ENCODE measurements at regions not wholly inside any gene's neighbourhood (a gene's known extent, or its start where the extent isn't known, plus 50 kb on each side); places are given as distances from the start of the nearest gene placed in this dataset.

DNA sequence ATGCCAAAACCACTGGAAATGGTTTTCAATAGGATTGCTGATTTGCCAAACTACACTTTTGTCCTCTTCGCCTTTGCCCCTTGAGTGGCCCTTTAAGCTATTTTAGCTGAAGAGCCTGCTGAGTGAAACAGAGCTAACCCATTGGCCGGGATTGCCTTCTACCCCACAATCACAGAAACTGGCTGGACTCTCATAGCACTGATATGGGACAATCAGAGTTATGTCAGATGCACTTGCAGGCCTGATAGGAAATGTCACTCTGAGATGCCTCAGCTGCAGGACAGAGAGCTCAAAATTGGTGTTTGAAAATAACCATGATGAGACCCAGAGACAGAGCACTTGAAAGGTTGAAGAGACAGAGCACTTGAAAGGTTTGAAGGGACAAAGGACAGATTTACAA is 354.4 kb downstream of the BRINP2 start:
- Histone ChIP-seq H2AFZ (ENCODE audit: low read depth, low read length) (no peak overlapping the region), H3K27me3 (ENCODE audit: insufficient read depth, low read depth, low read length) (no peaks in the 10 kb centered on the region), H3K27ac (ENCODE audit: low read length) (no peak overlapping the region), H3K4me3 (ENCODE audit: low read length) (no peak overlapping the region), H3K9me2 (ENCODE audit: insufficient read depth, low read length) (no peaks in the 10 kb centered on the region), H3K4me2 (ENCODE audit: low read length) (no peak overlapping the region), H3K9me3 (ENCODE audit: low read length) (no peaks in the 10 kb centered on the region), H4K20me1 (ENCODE audit: insufficient read depth) (no peaks in the 10 kb centered on the region), H3F3A (ENCODE audit: insufficient read depth, low read length, poor library complexity, severe bottlenecking) (no peaks in the 10 kb centered on the region), H3K36me3 (ENCODE audit: insufficient read depth, low read length) (no peaks in the 10 kb centered on the region), H3K79me2 (replicated peaks; ENCODE audit: insufficient read depth, low read length) (no peaks in the 10 kb centered on the region), H3K9ac (ENCODE audit: low read length) (no peak overlapping the region)
- TF ChIP-seq, protein P1, sequence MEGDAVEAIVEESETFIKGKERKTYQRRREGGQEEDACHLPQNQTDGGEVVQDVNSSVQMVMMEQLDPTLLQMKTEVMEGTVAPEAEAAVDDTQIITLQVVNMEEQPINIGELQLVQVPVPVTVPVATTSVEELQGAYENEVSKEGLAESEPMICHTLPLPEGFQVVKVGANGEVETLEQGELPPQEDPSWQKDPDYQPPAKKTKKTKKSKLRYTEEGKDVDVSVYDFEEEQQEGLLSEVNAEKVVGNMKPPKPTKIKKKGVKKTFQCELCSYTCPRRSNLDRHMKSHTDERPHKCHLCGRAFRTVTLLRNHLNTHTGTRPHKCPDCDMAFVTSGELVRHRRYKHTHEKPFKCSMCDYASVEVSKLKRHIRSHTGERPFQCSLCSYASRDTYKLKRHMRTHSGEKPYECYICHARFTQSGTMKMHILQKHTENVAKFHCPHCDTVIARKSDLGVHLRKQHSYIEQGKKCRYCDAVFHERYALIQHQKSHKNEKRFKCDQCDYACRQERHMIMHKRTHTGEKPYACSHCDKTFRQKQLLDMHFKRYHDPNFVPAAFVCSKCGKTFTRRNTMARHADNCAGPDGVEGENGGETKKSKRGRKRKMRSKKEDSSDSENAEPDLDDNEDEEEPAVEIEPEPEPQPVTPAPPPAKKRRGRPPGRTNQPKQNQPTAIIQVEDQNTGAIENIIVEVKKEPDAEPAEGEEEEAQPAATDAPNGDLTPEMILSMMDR (IDR thresholded peaks at IDR 0.05; ENCODE audit: poor library complexity, severe bottlenecking), result no peak
- TF ChIP-seq POLR2AphosphoS5 (IDR thresholded peaks at IDR 0.05) (no peak), RAD21 (conservative IDR thresholded peaks at IDR 0.05) (no peak), MXI1 (conservative IDR thresholded peaks at IDR 0.05; ENCODE audit: poor library complexity, severe bottlenecking) (no peak)

DNA sequence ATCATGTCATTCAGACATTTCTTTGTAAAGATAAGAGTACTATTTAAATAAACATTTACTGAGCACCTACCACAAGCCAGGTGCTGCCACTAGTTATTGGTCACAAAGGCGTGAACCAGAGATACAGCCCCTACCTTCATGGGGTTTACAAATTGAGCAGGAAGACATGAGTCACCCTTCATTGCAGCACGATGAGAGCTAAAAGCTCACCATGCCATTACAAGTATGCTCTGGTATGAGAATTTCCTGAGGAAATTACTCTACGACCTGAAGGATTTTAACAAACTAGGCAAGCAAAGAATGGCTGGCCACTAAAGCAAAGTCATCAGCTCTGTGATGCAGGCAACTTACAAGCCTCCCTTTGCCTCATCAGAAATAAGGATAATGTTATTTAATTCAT is 346.8 kb downstream of the BRINP2 start:
- Histone ChIP-seq H2AFZ (ENCODE audit: low read depth, low read length) (no peak overlapping the region), H3K9me3 (ENCODE audit: low read length) (no peaks in the 10 kb centered on the region), H3K27ac (ENCODE audit: low read length) (no peak overlapping the region), H4K20me1 (ENCODE audit: insufficient read depth) (no peaks in the 10 kb centered on the region), H3K27me3 (ENCODE audit: insufficient read depth, low read depth, low read length) (no peaks in the 10 kb centered on the region), H3K4me2 (ENCODE audit: low read length) (no peak overlapping the region), H3K9me2 (ENCODE audit: insufficient read depth, low read length) (no peaks in the 10 kb centered on the region), H3K4me3 (ENCODE audit: low read length) (no peak overlapping the region), H3F3A (ENCODE audit: insufficient read depth, low read length, poor library complexity, severe bottlenecking) (no peaks in the 10 kb centered on the region), H3K9ac (ENCODE audit: low read length) (no peak overlapping the region), H3K79me2 (replicated peaks; ENCODE audit: insufficient read depth, low read length) (no peaks in the 10 kb centered on the region), H3K36me3 (ENCODE audit: insufficient read depth, low read length) (no peaks in the 10 kb centered on the region)
- no peak for TF ChIP-seq POLR2AphosphoS5 (IDR thresholded peaks at IDR 0.05)
- TF ChIP-seq RAD21 (conservative IDR thresholded peaks at IDR 0.05), result no peak
- no peak for TF ChIP-seq SMC3 (conservative IDR thresholded peaks at IDR 0.05; ENCODE audit: poor library complexity)
- no peak for TF ChIP-seq MXI1 (conservative IDR thresholded peaks at IDR 0.05; ENCODE audit: poor library complexity, severe bottlenecking)

DNA sequence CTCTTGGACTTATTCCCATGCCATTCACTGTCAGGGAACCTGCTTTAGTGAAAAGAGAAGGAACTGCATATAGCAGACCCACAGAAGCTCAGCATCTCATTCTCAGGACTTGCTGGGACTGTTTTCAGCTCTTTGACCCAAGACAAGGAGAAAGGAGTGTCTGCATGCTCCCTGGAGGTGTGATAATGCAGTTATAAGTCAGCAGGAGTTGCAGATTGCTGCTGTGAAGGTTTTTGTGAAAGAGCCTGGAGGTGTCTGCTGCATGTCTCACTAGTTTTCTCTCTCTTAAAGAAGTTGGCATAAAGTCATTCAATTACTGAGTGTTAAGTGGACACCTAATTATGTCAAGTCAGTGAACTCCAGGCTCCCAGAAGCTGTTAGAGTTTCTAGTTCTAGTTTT is 343.4 kb downstream of the BRINP2 start:
- Histone ChIP-seq H3K9ac (ENCODE audit: low read length) (no peak overlapping the region), H3K4me3 (ENCODE audit: low read length) (no peak overlapping the region), H3K27ac (ENCODE audit: low read length) (no peak overlapping the region), H3K27me3 (ENCODE audit: insufficient read depth, low read depth, low read length) (no peaks in the 10 kb centered on the region), H4K20me1 (ENCODE audit: insufficient read depth) (no peaks in the 10 kb centered on the region), H3K4me2 (ENCODE audit: low read length) (no peak overlapping the region), H3K9me2 (ENCODE audit: insufficient read depth, low read length) (no peaks in the 10 kb centered on the region), H3F3A (ENCODE audit: insufficient read depth, low read length, poor library complexity, severe bottlenecking) (no peaks in the 10 kb centered on the region), H3K36me3 (ENCODE audit: insufficient read depth, low read length) (no peaks in the 10 kb centered on the region), H3K9me3 (ENCODE audit: low read length) (no peaks in the 10 kb centered on the region), H3K79me2 (replicated peaks; ENCODE audit: insufficient read depth, low read length) (no peaks in the 10 kb centered on the region), H2AFZ (ENCODE audit: low read depth, low read length) (no peak overlapping the region)
- TF ChIP-seq RAD21 (conservative IDR thresholded peaks at IDR 0.05) (no peak), EP300 (conservative IDR thresholded peaks at IDR 0.05; ENCODE audit: poor library complexity, severe bottlenecking) (no peak), EZH2 (IDR thresholded peaks at IDR 0.05; ENCODE audit: borderline replicate concordance, insufficient read depth, low read length, poor library complexity, severe bottlenecking) (no peak), SMC3 (conservative IDR thresholded peaks at IDR 0.05; ENCODE audit: poor library complexity) (no peak), TAF1 (IDR thresholded peaks at IDR 0.05; ENCODE audit: low read depth) (no peak), POLR2AphosphoS5 (IDR thresholded peaks at IDR 0.05) (no peak), MXI1 (conservative IDR thresholded peaks at IDR 0.05; ENCODE audit: poor library complexity, severe bottlenecking) (no peak)
- TF ChIP-seq, protein P1 (IDR thresholded peaks at IDR 0.05; ENCODE audit: poor library complexity, severe bottlenecking), result no peak
- TF ChIP-seq, protein P2, sequence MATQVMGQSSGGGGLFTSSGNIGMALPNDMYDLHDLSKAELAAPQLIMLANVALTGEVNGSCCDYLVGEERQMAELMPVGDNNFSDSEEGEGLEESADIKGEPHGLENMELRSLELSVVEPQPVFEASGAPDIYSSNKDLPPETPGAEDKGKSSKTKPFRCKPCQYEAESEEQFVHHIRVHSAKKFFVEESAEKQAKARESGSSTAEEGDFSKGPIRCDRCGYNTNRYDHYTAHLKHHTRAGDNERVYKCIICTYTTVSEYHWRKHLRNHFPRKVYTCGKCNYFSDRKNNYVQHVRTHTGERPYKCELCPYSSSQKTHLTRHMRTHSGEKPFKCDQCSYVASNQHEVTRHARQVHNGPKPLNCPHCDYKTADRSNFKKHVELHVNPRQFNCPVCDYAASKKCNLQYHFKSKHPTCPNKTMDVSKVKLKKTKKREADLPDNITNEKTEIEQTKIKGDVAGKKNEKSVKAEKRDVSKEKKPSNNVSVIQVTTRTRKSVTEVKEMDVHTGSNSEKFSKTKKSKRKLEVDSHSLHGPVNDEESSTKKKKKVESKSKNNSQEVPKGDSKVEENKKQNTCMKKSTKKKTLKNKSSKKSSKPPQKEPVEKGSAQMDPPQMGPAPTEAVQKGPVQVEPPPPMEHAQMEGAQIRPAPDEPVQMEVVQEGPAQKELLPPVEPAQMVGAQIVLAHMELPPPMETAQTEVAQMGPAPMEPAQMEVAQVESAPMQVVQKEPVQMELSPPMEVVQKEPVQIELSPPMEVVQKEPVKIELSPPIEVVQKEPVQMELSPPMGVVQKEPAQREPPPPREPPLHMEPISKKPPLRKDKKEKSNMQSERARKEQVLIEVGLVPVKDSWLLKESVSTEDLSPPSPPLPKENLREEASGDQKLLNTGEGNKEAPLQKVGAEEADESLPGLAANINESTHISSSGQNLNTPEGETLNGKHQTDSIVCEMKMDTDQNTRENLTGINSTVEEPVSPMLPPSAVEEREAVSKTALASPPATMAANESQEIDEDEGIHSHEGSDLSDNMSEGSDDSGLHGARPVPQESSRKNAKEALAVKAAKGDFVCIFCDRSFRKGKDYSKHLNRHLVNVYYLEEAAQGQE (IDR thresholded peaks at IDR 0.05; ENCODE audit: borderline replicate concordance), result no peak
